NCI-H1048 (cell line): ENCODE measurements at regions not wholly inside any gene's neighbourhood (a gene's known extent, or its start where the extent isn't known, plus 50 kb on each side); places are given as distances from the start of the nearest gene placed in this dataset.

Source experiments
- DNase-seq: peaks from one replicate; lab custom pipeline; 2025; lab: John Stamatoyannopoulos, UW

- no peak for DNase-seq
Measured at GRCh38 chr15:61742591-61742990, 317.7 kb downstream of the VPS13C start.

- no peak for DNase-seq
Measured at GRCh38 chr15:61736790-61737189, 323.5 kb downstream of the VPS13C start.

GRCh38 chr15:61731099-61731498, 329.1 kb downstream of the VPS13C start:
- DNase-seq: no peak

GRCh38 chr15:61729646-61730045, 330.6 kb downstream of the VPS13C start:
- no peak for DNase-seq

- DNase-seq: no peak
Measured at GRCh38 chr15:61726166-61726565, 334.1 kb downstream of the VPS13C start.

- no peak for DNase-seq
Measured at GRCh38 chr15:61725251-61725650, 335.0 kb downstream of the VPS13C start.

- DNase-seq: no peak
Measured at GRCh38 chr15:61724251-61724939, 335.9 kb downstream of the VPS13C start.

- DNase-seq: no peak
Measured at GRCh38 chr15:61721418-61721817, 338.8 kb downstream of the VPS13C start.

- DNase-seq: no peak
Measured at GRCh38 chr15:61720197-61720704, 340.0 kb downstream of the VPS13C start.

- no peak for DNase-seq
Measured at GRCh38 chr15:61715082-61715481, 345.2 kb downstream of the VPS13C start.

GRCh38 chr15:61712129-61712759, 348.0 kb downstream of the VPS13C start:
- no peak for DNase-seq

GRCh38 chr15:61702224-61703020, 357.8 kb downstream of the VPS13C start:
- no peak for DNase-seq

- DNase-seq: no peak
Measured at GRCh38 chr15:61701455-61701854, 358.8 kb downstream of the VPS13C start.

- DNase-seq: no peak
Measured at GRCh38 chr15:61700803-61701202, 359.4 kb downstream of the VPS13C start.

GRCh38 chr15:61697796-61698195, 362.5 kb downstream of the VPS13C start:
- DNase-seq: no peak

- DNase-seq: no peak
Measured at GRCh38 chr15:61689067-61689466, 371.2 kb downstream of the VPS13C start.

GRCh38 chr15:61687651-61688050, 372.6 kb downstream of the VPS13C start:
- no peak for DNase-seq

- no peak for DNase-seq
Measured at GRCh38 chr15:61687124-61687523, 373.1 kb downstream of the VPS13C start.

- DNase-seq: no peak
Measured at GRCh38 chr15:61685971-61686370, 374.3 kb downstream of the VPS13C start.

- no peak for DNase-seq
Measured at GRCh38 chr15:61685534-61685933, 374.7 kb downstream of the VPS13C start.

GRCh38 chr15:61684749-61685467, 375.3 kb downstream of the VPS13C start:
- DNase-seq: no peak
